WTC11 (cell line): ENCODE measurements at regions not wholly inside any gene's neighbourhood (a gene's known extent, or its start where the extent isn't known, plus 50 kb on each side); places are given as distances from the start of the nearest gene placed in this dataset.
"Not testable (repeated sequence)": the region's sequence is repeated elsewhere in the genome, so short reads cannot be mapped to it uniquely, and the experiment has no call there.

Experiments
- ATAC-seq: fragments of 200-7000 bp; cut with Tn5 transposase; 2 replicates; pipeline ENCODE4 v1.10.0; 2021; ENCODE audit warnings: mild to moderate bottlenecking, moderate library complexity
- CTCF ChIA-PET: fragments of 300-600 bp; sonication (Branson Sonifier 250); formaldehyde crosslinking; loops from one replicate; lab custom pipeline; 2021; ENCODE audit warnings: antibody characterized with exemption; lab: Charles Lee
- POLR2A ChIA-PET: fragments of 350-600 bp; sonication (Branson Sonifier 250); formaldehyde crosslinking; loops from one replicate; lab custom pipeline; 2021; ENCODE audit warnings: antibody characterized with exemption; lab: Charles Lee
- DNase-seq: peaks from one replicate; pipeline ENCODE4 v3.0.0; 2021; ENCODE audit warnings: low spot score
- H3K27ac Mint-ChIP-seq: 2 replicates; pipeline ENCODE4 v1.8.0; 2021; ENCODE audit warnings: mixed read lengths
- H3K27me3 Mint-ChIP-seq: 2 replicates; pipeline ENCODE4 v1.8.0; 2021; ENCODE audit warnings: low read depth, mild to moderate bottlenecking, moderate library complexity, mixed read lengths
- H3K36me3 Mint-ChIP-seq: 2 replicates; pipeline ENCODE4 v1.8.0; 2021; ENCODE audit warnings: mixed read lengths
- H3K4me1 Mint-ChIP-seq: 2 replicates; pipeline ENCODE4 v1.8.0; 2022; ENCODE audit warnings: mixed read lengths
- H3K4me3 Mint-ChIP-seq: 2 replicates; pipeline ENCODE4 v1.8.0; 2021; ENCODE audit warnings: mild to moderate bottlenecking, moderate library complexity, mixed read lengths
- H3K9me3 Mint-ChIP-seq: 2 replicates; pipeline ENCODE4 v1.8.0; 2021; ENCODE audit warnings: mixed read lengths
- EMX1 ChIP-seq: fragments of 250-450 bp; sonication (Bioruptor Pico); IDR thresholded peaks from 2 replicates; pipeline ENCODE4 v1.8.0; 2021; ENCODE audit warnings: mild to moderate bottlenecking
- ESRRA ChIP-seq: sonication (generic); formaldehyde crosslinking; IDR thresholded peaks from 2 replicates; pipeline ENCODE4 v1.8.1; 2022; ENCODE audit warnings: mild to moderate bottlenecking, missing genetic modification reagents, borderline replicate concordance
- FOXJ3 ChIP-seq: sonication (generic); formaldehyde crosslinking; IDR thresholded peaks from 2 replicates; pipeline ENCODE4 v1.9.0; 2021; ENCODE audit warnings: missing genetic modification reagents, mild to moderate bottlenecking, borderline replicate concordance
- GABPB1 ChIP-seq: sonication (generic); formaldehyde crosslinking; IDR thresholded peaks from 2 replicates; pipeline ENCODE4 v1.8.1; 2023; ENCODE audit warnings: mild to moderate bottlenecking, missing genetic modification reagents
- OVOL2 ChIP-seq: fragments of 250-450 bp; sonication (Bioruptor Pico); IDR thresholded peaks from 2 replicates; pipeline ENCODE4 v1.9.0; 2021; ENCODE audit warnings: mild to moderate bottlenecking, borderline replicate concordance
- SP1 ChIP-seq: sonication (generic); formaldehyde crosslinking; conservative IDR thresholded peaks from 2 replicates; pipeline ENCODE4 v1.8.1; 2022; ENCODE audit warnings: missing genetic modification reagents
- TEAD1 ChIP-seq: sonication (generic); formaldehyde crosslinking; IDR thresholded peaks from 2 replicates; pipeline ENCODE4 v1.8.0; 2022; ENCODE audit warnings: mild to moderate bottlenecking, missing genetic modification reagents
- TF ChIP-seq, protein P1 (sequence below): fragments of 200-600 bp; IDR thresholded peaks from 2 replicates; pipeline ENCODE4 v1.8.0; 2022; ENCODE audit warnings: antibody characterized with exemption
- TF ChIP-seq, protein P2 (sequence below): sonication (generic); formaldehyde crosslinking; IDR thresholded peaks from 2 replicates; pipeline ENCODE4 v1.8.1; 2023; ENCODE audit warnings: mild to moderate bottlenecking, missing genetic modification reagents, moderate library complexity
- TF ChIP-seq, protein P3 (sequence below): fragments of 250-450 bp; sonication (Bioruptor Pico); IDR thresholded peaks from 2 replicates; pipeline ENCODE4 v1.9.0; 2021; ENCODE audit warnings: mild to moderate bottlenecking
- TF ChIP-seq, protein P4 (sequence below): sonication (generic); formaldehyde crosslinking; IDR thresholded peaks from 2 replicates; pipeline ENCODE4 v1.8.1; 2022; ENCODE audit warnings: missing genetic modification reagents, borderline replicate concordance
- TF ChIP-seq, protein P5 (sequence below): sonication (generic); formaldehyde crosslinking; IDR thresholded peaks from 2 replicates; pipeline ENCODE4 v1.8.0; 2022; ENCODE audit warnings: mild to moderate bottlenecking, missing genetic modification reagents

DNA sequence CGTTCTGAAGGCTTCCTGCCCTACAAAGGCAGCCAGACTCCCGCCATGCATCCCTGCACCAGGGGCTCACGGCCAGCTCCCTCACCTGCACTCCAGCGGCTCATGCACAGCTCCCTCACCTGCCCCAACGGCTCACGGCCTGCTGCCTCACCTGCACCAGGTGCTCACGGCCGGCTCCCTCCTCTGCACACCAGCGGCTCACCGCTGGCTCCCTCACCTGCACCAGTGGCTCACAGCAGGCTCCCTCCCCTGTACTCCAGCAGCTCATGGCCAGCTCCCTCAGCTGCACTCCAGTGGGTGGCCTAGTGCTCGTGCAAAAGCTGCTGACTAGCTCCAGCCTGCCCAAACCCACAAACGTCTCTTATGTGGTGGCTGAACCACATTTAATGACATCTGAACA lies 389.2 kb upstream of the DEFB115 start:
- DNase-seq, CTCF ChIA-PET, POLR2A ChIA-PET, H3K27me3 Mint-ChIP-seq, H3K4me3 Mint-ChIP-seq, H3K27ac Mint-ChIP-seq, ATAC-seq, H3K4me1 Mint-ChIP-seq: not testable (repeated sequence)
- H3K9me3 Mint-ChIP-seq = peaks cover 44% of the 10 kb centered on the region
- H3K36me3 Mint-ChIP-seq = peaks cover 15% of the 10 kb centered on the region

DNA sequence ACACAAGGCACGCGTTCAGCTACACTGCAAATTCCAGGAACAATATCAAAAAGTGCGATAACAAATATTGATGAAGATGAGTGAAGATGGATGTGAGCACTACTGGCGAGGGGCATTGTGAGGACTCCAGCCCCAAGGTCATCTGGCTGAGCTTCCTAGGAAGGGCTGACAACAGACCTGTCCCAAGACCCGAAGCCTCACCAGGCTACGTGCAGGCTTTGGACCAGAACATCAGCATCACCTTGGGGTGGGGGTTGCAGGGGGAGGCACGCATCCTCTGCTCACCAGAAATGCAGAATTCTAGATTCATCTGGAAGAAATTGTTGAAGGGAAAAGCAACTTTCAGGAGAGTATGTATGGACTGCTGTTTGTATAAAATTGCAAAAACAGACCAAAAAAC lies 386.3 kb upstream of the DEFB115 start:
- DNase-seq, ATAC-seq, H3K27ac Mint-ChIP-seq, CTCF ChIA-PET, H3K4me3 Mint-ChIP-seq, H3K27me3 Mint-ChIP-seq, H3K4me1 Mint-ChIP-seq, POLR2A ChIA-PET: not testable (repeated sequence)
- peaks cover 60% of the 10 kb centered on the region for H3K9me3 Mint-ChIP-seq
- H3K36me3 Mint-ChIP-seq = peaks cover 25% of the 10 kb centered on the region

DNA sequence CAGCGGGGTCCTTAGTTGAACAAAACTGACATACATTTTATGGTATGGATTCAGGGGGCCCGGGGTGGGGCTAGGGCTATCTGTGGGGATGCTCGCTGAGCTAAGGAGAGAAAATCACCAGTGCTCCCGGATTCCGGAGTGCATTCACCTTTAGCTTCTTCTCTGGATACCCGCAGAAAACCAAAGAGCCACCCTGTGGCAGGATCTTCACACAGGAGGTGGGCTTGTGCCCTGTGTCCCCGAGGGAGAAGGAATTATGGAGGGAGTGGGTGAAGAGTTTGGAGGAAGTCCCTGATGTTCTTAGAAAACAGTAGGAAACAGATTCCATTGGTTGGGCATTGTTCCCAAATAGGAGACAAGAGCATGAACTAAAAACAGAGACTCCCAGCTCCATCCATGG lies 385.2 kb upstream of the DEFB115 start:
- H3K4me1 Mint-ChIP-seq, H3K27me3 Mint-ChIP-seq, POLR2A ChIA-PET, H3K27ac Mint-ChIP-seq, H3K4me3 Mint-ChIP-seq, ATAC-seq, DNase-seq, CTCF ChIA-PET: not testable (repeated sequence)
- peaks cover 57% of the 10 kb centered on the region for H3K9me3 Mint-ChIP-seq
- H3K36me3 Mint-ChIP-seq = peaks cover 29% of the 10 kb centered on the region

DNA sequence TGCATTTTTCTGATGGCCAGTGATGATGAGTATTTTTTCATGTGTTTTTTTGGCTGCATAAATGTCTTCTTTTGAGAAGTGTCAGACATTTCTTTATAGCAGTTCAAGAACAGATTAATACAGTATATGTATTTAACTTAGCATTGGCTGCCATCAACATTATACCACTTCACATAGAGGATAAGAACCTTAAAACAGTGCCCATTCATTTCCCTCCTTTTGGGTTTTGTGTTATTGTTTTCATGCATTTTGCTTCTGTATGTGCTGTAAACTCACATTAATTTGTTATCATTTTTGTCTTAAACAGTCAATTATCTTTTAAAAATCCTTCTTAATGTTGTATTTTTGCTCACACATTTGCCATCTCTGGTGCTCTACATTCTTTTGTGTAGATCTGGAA lies 381.6 kb upstream of the DEFB115 start:
- peaks cover 49% of the 10 kb centered on the region for H3K9me3 Mint-ChIP-seq
- H3K27me3 Mint-ChIP-seq = not testable (repeated sequence)

DNA sequence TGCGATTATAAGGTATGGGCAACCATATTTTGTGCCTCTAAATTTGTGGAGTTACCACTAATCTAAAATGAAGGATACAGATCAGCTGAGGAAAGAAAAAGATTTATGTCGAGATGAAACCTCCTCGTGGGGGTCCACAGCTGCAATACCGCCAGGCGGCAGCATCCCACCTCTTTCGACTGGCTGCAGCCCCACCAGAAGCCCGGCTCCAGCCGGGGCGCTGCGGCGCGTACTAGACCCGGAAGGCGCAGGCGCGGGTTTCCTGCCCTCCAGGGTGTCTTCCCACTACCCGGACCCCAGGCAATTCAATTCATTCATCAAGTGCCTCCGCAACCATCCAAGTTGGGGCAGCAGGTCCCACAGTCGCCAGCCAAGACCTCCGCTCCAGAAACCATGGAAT lies 366.1 kb upstream of the DEFB115 start:
- TF ChIP-seq, protein P1, sequence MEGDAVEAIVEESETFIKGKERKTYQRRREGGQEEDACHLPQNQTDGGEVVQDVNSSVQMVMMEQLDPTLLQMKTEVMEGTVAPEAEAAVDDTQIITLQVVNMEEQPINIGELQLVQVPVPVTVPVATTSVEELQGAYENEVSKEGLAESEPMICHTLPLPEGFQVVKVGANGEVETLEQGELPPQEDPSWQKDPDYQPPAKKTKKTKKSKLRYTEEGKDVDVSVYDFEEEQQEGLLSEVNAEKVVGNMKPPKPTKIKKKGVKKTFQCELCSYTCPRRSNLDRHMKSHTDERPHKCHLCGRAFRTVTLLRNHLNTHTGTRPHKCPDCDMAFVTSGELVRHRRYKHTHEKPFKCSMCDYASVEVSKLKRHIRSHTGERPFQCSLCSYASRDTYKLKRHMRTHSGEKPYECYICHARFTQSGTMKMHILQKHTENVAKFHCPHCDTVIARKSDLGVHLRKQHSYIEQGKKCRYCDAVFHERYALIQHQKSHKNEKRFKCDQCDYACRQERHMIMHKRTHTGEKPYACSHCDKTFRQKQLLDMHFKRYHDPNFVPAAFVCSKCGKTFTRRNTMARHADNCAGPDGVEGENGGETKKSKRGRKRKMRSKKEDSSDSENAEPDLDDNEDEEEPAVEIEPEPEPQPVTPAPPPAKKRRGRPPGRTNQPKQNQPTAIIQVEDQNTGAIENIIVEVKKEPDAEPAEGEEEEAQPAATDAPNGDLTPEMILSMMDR = peak; percentile 47; the same call in 1 of the 2 replicates

More for the DNA sequence above, 381.6 kb upstream of the DEFB115 start:
- H3K27ac Mint-ChIP-seq, DNase-seq, POLR2A ChIA-PET, ATAC-seq, CTCF ChIA-PET, H3K4me3 Mint-ChIP-seq, H3K4me1 Mint-ChIP-seq: not testable (repeated sequence)
- peaks cover 22% of the 10 kb centered on the region for H3K36me3 Mint-ChIP-seq

DNA sequence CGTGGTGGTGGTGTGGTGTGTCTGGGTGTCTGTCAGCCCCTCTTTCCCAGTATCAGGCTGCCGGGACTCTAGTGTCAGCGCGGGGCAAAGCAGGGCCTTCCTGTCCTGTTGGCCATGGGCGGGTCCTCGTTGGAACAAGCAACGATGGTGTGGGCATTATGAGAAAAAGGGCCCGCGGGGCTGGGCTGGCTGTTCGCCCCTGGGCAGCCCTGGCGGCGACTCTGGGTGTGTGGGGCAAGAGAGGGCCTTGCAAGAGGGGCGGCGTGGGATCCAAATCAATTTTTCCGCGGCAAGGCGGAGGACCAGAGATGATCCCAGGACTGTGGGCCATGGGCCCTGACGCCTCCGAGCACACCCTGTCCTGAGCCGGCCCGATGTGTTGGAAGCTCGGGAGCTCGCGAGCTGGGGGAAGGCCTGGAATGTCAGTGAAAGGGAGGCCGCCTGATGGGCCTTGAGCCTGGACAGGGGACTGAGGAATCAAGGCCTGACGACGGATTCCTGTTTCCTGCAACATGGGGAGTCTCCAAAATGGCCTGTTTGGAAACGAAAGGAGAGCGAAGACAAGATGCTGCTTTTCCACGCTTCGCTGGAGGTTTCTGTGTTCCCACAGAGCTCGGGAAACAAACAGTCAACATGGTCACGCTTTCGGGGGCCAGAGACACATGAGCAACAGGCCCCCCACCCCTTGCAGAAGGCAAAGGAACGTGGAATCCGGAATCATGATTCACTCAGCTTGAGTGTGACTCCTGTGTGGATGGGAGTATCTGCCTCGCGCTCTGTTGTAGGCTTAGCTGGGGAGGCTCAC lies 364.7 kb upstream of the DEFB115 start:
- Mint-ChIP-seq H3K4me3 (peak overlapping the region; percentile 90), H3K36me3 (peaks cover 13% of the 10 kb centered on the region), H3K4me1 (peaks cover 34% of the 10 kb centered on the region), H3K27me3 (peaks cover 67% of the 10 kb centered on the region), H3K27ac (no peak overlapping the region), H3K9me3 (peaks cover 14% of the 10 kb centered on the region)
- DNase-seq = no peak
- ATAC-seq = peak; percentile 48
- CTCF ChIA-PET = no interaction called here
- POLR2A ChIA-PET = no interaction called here
- TF ChIP-seq EMX1 (CRISPR knock-in tag) (no peak), FOXJ3 (CRISPR knock-in tag) (no peak), SP1 (CRISPR knock-in tag) (no peak), GABPB1 (CRISPR knock-in tag) (no peak), ESRRA (CRISPR knock-in tag) (no peak), OVOL2 (CRISPR knock-in tag) (no peak), TEAD1 (CRISPR knock-in tag) (no peak)
- TF ChIP-seq, protein P2, sequence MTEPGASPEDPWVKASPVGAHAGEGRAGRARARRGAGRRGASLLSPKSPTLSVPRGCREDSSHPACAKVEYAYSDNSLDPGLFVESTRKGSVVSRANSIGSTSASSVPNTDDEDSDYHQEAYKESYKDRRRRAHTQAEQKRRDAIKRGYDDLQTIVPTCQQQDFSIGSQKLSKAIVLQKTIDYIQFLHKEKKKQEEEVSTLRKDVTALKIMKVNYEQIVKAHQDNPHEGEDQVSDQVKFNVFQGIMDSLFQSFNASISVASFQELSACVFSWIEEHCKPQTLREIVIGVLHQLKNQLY = no peak
- TF ChIP-seq, protein P3, sequence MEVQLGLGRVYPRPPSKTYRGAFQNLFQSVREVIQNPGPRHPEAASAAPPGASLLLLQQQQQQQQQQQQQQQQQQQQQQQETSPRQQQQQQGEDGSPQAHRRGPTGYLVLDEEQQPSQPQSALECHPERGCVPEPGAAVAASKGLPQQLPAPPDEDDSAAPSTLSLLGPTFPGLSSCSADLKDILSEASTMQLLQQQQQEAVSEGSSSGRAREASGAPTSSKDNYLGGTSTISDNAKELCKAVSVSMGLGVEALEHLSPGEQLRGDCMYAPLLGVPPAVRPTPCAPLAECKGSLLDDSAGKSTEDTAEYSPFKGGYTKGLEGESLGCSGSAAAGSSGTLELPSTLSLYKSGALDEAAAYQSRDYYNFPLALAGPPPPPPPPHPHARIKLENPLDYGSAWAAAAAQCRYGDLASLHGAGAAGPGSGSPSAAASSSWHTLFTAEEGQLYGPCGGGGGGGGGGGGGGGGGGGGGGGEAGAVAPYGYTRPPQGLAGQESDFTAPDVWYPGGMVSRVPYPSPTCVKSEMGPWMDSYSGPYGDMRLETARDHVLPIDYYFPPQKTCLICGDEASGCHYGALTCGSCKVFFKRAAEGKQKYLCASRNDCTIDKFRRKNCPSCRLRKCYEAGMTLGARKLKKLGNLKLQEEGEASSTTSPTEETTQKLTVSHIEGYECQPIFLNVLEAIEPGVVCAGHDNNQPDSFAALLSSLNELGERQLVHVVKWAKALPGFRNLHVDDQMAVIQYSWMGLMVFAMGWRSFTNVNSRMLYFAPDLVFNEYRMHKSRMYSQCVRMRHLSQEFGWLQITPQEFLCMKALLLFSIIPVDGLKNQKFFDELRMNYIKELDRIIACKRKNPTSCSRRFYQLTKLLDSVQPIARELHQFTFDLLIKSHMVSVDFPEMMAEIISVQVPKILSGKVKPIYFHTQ (CRISPR knock-in tag) = no peak
- TF ChIP-seq, protein P4, sequence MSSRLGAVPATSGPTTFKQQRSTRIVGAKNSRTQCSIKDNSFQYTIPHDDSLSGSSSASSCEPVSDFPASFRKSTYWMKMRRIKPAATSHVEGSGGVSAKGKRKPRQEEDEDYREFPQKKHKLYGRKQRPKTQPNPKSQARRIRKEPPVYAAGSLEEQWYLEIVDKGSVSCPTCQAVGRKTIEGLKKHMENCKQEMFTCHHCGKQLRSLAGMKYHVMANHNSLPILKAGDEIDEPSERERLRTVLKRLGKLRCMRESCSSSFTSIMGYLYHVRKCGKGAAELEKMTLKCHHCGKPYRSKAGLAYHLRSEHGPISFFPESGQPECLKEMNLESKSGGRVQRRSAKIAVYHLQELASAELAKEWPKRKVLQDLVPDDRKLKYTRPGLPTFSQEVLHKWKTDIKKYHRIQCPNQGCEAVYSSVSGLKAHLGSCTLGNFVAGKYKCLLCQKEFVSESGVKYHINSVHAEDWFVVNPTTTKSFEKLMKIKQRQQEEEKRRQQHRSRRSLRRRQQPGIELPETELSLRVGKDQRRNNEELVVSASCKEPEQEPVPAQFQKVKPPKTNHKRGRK = no peak
- TF ChIP-seq, protein P5, sequence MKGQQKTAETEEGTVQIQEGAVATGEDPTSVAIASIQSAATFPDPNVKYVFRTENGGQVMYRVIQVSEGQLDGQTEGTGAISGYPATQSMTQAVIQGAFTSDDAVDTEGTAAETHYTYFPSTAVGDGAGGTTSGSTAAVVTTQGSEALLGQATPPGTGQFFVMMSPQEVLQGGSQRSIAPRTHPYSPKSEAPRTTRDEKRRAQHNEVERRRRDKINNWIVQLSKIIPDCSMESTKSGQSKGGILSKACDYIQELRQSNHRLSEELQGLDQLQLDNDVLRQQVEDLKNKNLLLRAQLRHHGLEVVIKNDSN = no peak

More for the DNA sequence above, 366.1 kb upstream of the DEFB115 start:
- Mint-ChIP-seq H3K36me3 (peaks cover 27% of the 10 kb centered on the region), H3K4me3 (peak overlapping the region; percentile 90), H3K4me1 (peaks cover 26% of the 10 kb centered on the region), H3K27me3 (peaks cover 58% of the 10 kb centered on the region), H3K9me3 (peaks cover 26% of the 10 kb centered on the region)
- H3K27ac Mint-ChIP-seq, POLR2A ChIA-PET: not testable (repeated sequence)
- CTCF ChIA-PET = interaction anchor here (1.0 to 1.7 kb wide), 2 partner anchors 8 to 402 kb away, joined by 3 to 6 read pairs; no protein-coding TSS in a partner anchor
- ATAC-seq (peak; percentile 62), DNase-seq (peak; percentile 79)
